Activated naive CD8-positive, alpha-beta T cell treated with anti-CD3 and anti-CD28 coated beads for 36 hours (primary cell): ENCODE measurements at regions not wholly inside any gene's neighbourhood (a gene's known extent, or its start where the extent isn't known, plus 50 kb on each side); places are given as distances from the start of the nearest gene placed in this dataset.

Experiments
- DNase-seq: peaks from one replicate; pipeline ENCODE4 v3.0.0; 2021
- H3K27ac Mint-ChIP-seq: one replicate; pipeline ENCODE4 v1.8.0; 2022; ENCODE audit warnings: mild to moderate bottlenecking, moderate library complexity, mixed read lengths
- H3K27me3 Mint-ChIP-seq: one replicate; pipeline ENCODE4 v1.8.0; 2022; ENCODE audit warnings: mild to moderate bottlenecking, mixed read lengths
- H3K36me3 Mint-ChIP-seq: one replicate; pipeline ENCODE4 v1.8.0; 2021; ENCODE audit warnings: mild to moderate bottlenecking, mixed read lengths
- H3K4me1 Mint-ChIP-seq: one replicate; pipeline ENCODE4 v1.8.0; 2021; ENCODE audit warnings: mixed read lengths
- H3K4me3 Mint-ChIP-seq: one replicate; pipeline ENCODE4 v1.8.0; 2022; ENCODE audit warnings: mild to moderate bottlenecking, moderate library complexity, mixed read lengths
- H3K9me3 Mint-ChIP-seq: one replicate; pipeline ENCODE4 v1.8.0; 2022; ENCODE audit warnings: mixed read lengths

DNA sequence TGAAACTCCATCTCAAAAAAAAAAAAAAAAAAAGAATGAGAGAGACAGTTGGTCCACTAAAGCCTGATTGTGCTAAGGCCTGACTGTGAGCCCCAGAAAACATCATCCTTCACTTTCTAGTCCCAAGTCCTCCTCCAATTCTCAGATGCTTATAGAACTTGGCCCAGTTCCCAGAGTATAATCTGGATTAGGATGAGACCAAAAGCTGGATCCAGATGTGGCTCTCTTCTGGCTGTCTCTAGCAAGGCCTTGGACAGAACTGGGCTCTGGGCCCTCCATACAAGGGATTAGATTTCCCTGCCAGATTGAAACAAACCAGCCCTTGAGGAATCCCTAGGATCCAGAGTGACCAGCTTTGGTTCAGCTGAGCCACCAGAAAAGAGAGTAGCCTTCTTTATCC is 98.4 kb upstream of the ZNF366 start:
- H3K36me3 Mint-ChIP-seq, result no peaks in the 10 kb centered on the region
- DNase-seq, result no peak
- H3K9me3 Mint-ChIP-seq, result no peaks in the 10 kb centered on the region
- H3K4me3 Mint-ChIP-seq, result no peak overlapping the region
- peaks cover 9% of the 10 kb centered on the region for H3K27me3 Mint-ChIP-seq
- no peaks in the 10 kb centered on the region for H3K4me1 Mint-ChIP-seq
- no peak overlapping the region for H3K27ac Mint-ChIP-seq

DNA sequence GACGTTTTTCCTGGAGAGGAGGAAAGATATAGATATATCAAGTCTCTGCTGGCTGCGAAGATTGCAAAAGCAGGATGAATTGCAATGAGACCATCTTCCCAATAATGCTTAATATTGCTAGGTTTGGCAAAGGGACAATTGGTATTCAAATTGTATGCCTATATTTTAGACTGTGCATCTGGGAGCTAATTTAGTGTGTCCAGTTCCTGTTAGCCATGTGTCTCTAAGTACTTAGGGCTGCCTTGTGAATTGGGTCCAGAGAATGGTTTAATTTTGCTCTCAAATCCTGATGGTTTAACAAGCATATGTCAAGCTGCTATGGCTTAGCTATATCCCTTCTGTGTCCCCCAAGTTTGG is 97.6 kb upstream of the ZNF366 start:
- Mint-ChIP-seq H3K36me3 (no peaks in the 10 kb centered on the region), H3K4me3 (no peak overlapping the region), H3K9me3 (no peaks in the 10 kb centered on the region), H3K27me3 (peaks cover 7% of the 10 kb centered on the region), H3K4me1 (no peaks in the 10 kb centered on the region), H3K27ac (no peak overlapping the region)
- no peak for DNase-seq

GRCh38 chr5:72604111-72604797 is 97.0 kb upstream of the ZNF366 start:
- Mint-ChIP-seq H3K4me1 (no peaks in the 10 kb centered on the region), H3K4me3 (no peak overlapping the region), H3K27me3 (peaks cover 7% of the 10 kb centered on the region), H3K9me3 (no peaks in the 10 kb centered on the region), H3K27ac (no peak overlapping the region), H3K36me3 (no peaks in the 10 kb centered on the region)
- no peak for DNase-seq

GRCh38 chr5:72602696-72603685 is 95.8 kb upstream of the ZNF366 start:
- H3K27ac Mint-ChIP-seq, result no peak overlapping the region
- H3K4me1 Mint-ChIP-seq, result no peaks in the 10 kb centered on the region
- peaks cover 10% of the 10 kb centered on the region for H3K27me3 Mint-ChIP-seq
- no peaks in the 10 kb centered on the region for H3K36me3 Mint-ChIP-seq
- DNase-seq, result no peak
- no peak overlapping the region for H3K4me3 Mint-ChIP-seq
- peaks cover 3% of the 10 kb centered on the region for H3K9me3 Mint-ChIP-seq

GRCh38 chr5:72601861-72602260 is 94.7 kb upstream of the ZNF366 start:
- no peak overlapping the region for H3K4me3 Mint-ChIP-seq
- no peaks in the 10 kb centered on the region for H3K4me1 Mint-ChIP-seq
- H3K36me3 Mint-ChIP-seq, result no peaks in the 10 kb centered on the region
- H3K9me3 Mint-ChIP-seq, result peaks cover 3% of the 10 kb centered on the region
- H3K27ac Mint-ChIP-seq, result no peak overlapping the region
- peaks cover 10% of the 10 kb centered on the region for H3K27me3 Mint-ChIP-seq
- DNase-seq, result no peak

DNA sequence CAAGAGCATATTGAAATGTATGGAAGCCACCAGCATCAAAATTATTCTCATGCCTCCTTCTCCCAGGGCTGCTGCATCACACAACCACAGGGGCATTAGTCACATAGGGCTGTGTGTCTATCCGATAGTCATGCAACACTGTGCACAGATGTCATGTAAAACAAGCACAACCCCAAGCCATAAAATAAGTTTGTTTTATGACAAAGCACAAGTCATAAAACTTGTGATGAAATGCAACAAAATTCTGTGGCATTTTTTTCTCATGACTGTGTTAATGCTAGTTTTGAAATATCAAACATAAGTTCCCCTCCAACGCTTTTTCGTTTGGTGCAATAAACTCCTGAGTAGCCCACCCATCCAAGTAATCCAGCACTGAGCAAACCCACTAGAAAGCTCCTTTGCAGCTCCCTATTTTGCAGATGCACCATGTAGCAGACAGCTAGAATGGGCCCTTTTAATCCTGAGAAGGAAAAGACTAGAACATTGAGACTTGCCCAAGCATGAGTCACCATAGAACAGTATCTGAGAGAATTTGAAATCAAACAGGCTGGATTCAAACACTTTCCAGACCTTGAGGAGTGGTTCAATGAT is 93.3 kb upstream of the ZNF366 start:
- Mint-ChIP-seq H3K36me3 (no peaks in the 10 kb centered on the region), H3K4me3 (no peak overlapping the region), H3K27me3 (peaks cover 7% of the 10 kb centered on the region)

DNA sequence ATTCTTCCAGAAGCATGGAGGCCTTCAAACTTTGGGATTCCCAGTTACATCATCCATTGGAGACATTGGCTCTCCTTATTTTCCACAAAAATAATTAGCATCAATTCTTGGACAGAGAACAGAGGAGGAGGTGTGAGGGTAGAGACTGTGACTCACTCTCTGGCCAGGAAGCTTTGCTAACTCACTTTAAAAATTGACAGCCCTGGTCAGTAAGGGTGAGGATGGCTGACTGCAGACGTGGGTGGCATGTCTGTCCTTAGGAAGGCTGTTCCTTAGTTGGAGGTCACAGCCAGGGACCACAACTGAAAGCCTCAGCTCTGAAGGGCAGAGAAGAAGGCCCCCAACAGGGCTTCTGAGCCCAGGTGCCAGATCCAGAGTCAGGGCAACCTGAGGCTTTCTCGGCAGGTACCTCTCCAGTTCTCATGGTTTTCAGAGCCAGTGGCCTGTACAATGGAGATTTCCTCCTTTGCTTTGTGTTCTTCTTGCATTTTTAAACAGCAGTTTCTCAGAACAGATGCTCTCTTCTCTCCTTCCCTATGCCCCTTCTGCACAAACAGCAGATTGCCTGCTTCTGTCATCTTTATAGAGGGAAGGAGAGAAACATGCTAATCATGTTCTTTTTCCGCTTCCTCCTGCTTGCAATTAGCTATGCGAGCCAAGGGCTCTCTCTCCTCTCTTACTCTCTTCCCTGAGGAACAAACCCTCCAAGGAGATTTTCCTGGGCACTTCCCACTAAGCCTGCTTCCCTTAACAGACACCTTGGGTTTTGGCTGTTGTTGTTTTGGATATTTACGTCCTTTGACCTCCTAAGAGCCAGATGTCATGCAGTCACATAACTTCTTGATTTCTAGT is 92.5 kb upstream of the ZNF366 start:
- Mint-ChIP-seq H3K9me3 (peaks cover 3% of the 10 kb centered on the region), H3K27ac (no peak overlapping the region), H3K27me3 (peaks cover 7% of the 10 kb centered on the region), H3K4me1 (no peaks in the 10 kb centered on the region), H3K36me3 (no peaks in the 10 kb centered on the region), H3K4me3 (no peak overlapping the region)
- no peak for DNase-seq

More for the DNA sequence above, 93.3 kb upstream of the ZNF366 start:
- no peak for DNase-seq
- Mint-ChIP-seq H3K4me1 (no peaks in the 10 kb centered on the region), H3K27ac (no peak overlapping the region), H3K9me3 (peaks cover 3% of the 10 kb centered on the region)

- H3K4me1 Mint-ChIP-seq, result no peaks in the 10 kb centered on the region
- no peak for DNase-seq
- H3K36me3 Mint-ChIP-seq, result no peaks in the 10 kb centered on the region
- H3K4me3 Mint-ChIP-seq, result no peak overlapping the region
- H3K27ac Mint-ChIP-seq, result no peak overlapping the region
- peaks cover 3% of the 10 kb centered on the region for H3K9me3 Mint-ChIP-seq
- peaks cover 7% of the 10 kb centered on the region for H3K27me3 Mint-ChIP-seq
Observed at GRCh38 chr5:72599065-72599433, 91.8 kb upstream of the ZNF366 start.

DNA sequence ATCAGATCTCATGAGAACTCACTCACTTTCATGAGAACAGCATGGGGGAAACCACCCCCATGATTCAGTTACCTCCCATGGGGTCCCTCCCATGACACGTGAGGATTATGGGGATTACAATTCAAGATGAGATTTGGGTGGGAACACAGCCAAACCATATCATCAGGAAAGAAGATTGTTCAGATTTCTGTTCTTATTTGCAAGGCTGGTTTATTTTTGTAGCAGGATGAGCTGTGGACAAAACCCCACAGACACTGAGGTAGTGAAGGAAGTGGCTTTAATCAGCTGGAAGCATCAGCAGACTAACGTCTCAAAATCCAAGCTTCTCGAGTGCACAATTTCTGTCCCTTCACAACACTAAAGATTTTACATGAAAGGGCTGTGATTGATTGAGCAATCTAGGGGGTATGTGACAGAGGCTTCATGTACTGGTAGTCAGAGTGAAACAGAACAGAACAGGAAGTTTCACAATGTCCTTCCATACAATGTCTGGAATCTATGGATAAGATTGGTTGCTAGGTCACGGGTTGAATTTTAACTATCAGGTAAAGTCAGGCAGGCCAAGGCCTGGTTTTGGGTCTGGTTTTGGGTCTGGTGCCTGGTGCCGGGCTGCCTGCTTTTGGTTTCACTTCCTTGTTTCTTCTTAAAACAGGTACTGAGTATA is 91.3 kb upstream of the ZNF366 start:
- no peak for DNase-seq
- Mint-ChIP-seq H3K27ac (no peak overlapping the region), H3K9me3 (peaks cover 3% of the 10 kb centered on the region), H3K36me3 (no peaks in the 10 kb centered on the region), H3K4me3 (no peak overlapping the region), H3K27me3 (peaks cover 7% of the 10 kb centered on the region), H3K4me1 (no peaks in the 10 kb centered on the region)

DNA sequence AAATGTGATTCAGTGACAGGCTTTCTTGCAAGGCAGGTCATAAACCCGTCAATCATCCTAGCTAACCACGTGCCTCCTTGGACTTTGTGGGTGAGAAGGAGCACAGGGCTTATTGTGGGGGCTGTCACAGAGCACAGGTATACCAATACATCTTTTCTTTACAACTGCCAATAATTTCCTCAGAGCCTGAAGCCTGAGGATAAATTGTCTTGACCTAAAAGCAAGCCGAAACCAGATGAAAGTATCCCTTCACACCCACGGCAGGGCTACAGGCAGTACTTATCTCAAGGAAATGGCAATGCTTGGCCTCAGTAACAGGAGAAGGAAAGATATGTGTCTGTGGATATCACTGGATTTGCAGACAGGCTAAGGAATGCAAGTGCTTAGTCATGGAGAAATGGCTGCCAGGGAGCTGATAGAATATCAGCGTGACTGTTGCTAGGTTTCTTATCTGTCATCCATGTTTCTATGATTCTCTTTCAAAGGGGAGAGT is 90.3 kb upstream of the ZNF366 start:
- Mint-ChIP-seq H3K9me3 (peaks cover 3% of the 10 kb centered on the region), H3K4me1 (no peaks in the 10 kb centered on the region), H3K4me3 (no peak overlapping the region), H3K27me3 (peaks cover 7% of the 10 kb centered on the region), H3K27ac (no peak overlapping the region), H3K36me3 (no peaks in the 10 kb centered on the region)
- no peak for DNase-seq

GRCh38 chr5:72596956-72597355 is 89.7 kb upstream of the ZNF366 start:
- no peak overlapping the region for H3K4me3 Mint-ChIP-seq
- H3K36me3 Mint-ChIP-seq, result no peaks in the 10 kb centered on the region
- no peaks in the 10 kb centered on the region for H3K4me1 Mint-ChIP-seq
- H3K9me3 Mint-ChIP-seq, result peaks cover 3% of the 10 kb centered on the region
- no peak for DNase-seq
- peaks cover 7% of the 10 kb centered on the region for H3K27me3 Mint-ChIP-seq
- no peak overlapping the region for H3K27ac Mint-ChIP-seq

DNA sequence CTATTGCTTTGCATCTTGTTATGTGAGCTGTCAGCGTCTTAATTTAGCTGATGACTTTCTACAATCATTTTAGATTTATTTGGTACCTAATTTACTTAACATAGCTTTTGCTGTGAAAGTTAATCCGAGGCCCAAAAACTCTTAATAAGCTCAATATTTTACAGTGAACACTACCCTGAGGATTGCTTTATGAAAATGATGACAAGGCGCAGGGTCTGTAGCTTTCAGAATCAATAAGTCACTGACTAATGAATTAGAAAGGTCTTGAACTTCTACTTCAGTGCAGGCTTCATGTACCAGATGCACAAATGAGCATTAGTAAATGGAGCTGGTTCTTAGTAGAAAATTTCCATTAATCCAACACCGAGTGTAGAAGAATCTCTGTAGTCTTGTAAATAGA is 81.4 kb upstream of the ZNF366 start:
- no peak for DNase-seq
- Mint-ChIP-seq H3K9me3 (no peaks in the 10 kb centered on the region), H3K27ac (no peak overlapping the region), H3K4me3 (no peak overlapping the region), H3K27me3 (peaks cover 20% of the 10 kb centered on the region), H3K36me3 (no peaks in the 10 kb centered on the region), H3K4me1 (no peaks in the 10 kb centered on the region)

- no peak for DNase-seq
- Mint-ChIP-seq H3K4me1 (no peaks in the 10 kb centered on the region), H3K36me3 (no peaks in the 10 kb centered on the region), H3K4me3 (no peak overlapping the region), H3K9me3 (no peaks in the 10 kb centered on the region), H3K27ac (no peak overlapping the region), H3K27me3 (peaks cover 20% of the 10 kb centered on the region)
Observed at GRCh38 chr5:72587661-72588308, 80.6 kb upstream of the ZNF366 start.
